Lung (tissue), 11 donors: ENCODE measurements at regions not wholly inside any gene's neighbourhood (a gene's known extent, or its start where the extent isn't known, plus 50 kb on each side); places are given as distances from the start of the nearest gene placed in this dataset.
A peak's percentile ranks its signal among the peaks of the same experiment; 100 is the strongest.

ENCODE experiments used
- ATAC-seq: fragments of 200-7000 bp; cut with Tn5 transposase; one replicate; pipeline ENCODE4 v1.9.1; 2020; ENCODE audit warnings: moderate number of reproducible peaks; ENCODE audit not compliant: insufficient read depth, low FRiP score
- DNase-seq, 3 donors: peaks; one replicate each; pipeline ENCODE4 v3.0.0-alpha.2; 2013 to 2017
- H3K27ac ChIP-seq, 2 donors: one replicate each; pipeline ENCODE4 v1.5.1; 2013; ENCODE audit warnings: mild to moderate bottlenecking in 2 of 2, moderate library complexity in 2 of 2, control low read depth in 1 of 2, inconsistent platforms in 1 of 2, low read depth in 1 of 2, low read length in 1 of 2
- H3K27me3 ChIP-seq, 3 donors: one replicate each; pipeline ENCODE4 v1.5.1; 2013; ENCODE audit warnings: low read length in 2 of 3; ENCODE audit not compliant: control insufficient read depth in 3 of 3, insufficient read depth in 3 of 3
- H3K36me3 ChIP-seq, 4 donors: one replicate each; pipeline ENCODE4 v1.5.1; 2013; ENCODE audit warnings: low read length in 4 of 4, mild to moderate bottlenecking in 1 of 4, moderate library complexity in 1 of 4; ENCODE audit not compliant: control insufficient read depth in 4 of 4, insufficient read depth in 4 of 4
- H3K4me1 ChIP-seq, 5 donors: one replicate each; pipeline ENCODE4 v1.5.1; 2013; ENCODE audit warnings: low read length in 5 of 5, mild to moderate bottlenecking in 2 of 5, moderate library complexity in 1 of 5; ENCODE audit not compliant: control insufficient read depth in 5 of 5, insufficient read depth in 5 of 5
- H3K4me3 ChIP-seq: one replicate; pipeline ENCODE4 v1.5.1; 2013; ENCODE audit warnings: mild to moderate bottlenecking, control low read depth, moderate library complexity
- H3K9ac ChIP-seq, 2 donors: one replicate each; pipeline ENCODE4 v1.5.1; 2013; ENCODE audit warnings: low read length in 2 of 2, control low read depth in 1 of 2; ENCODE audit not compliant: insufficient read depth in 1 of 2
- H3K9me3 ChIP-seq, 4 donors: one replicate each; pipeline ENCODE4 v1.5.1; 2013; ENCODE audit warnings: low read length in 3 of 4, mild to moderate bottlenecking in 1 of 4, moderate library complexity in 1 of 4; ENCODE audit not compliant: control insufficient read depth in 4 of 4, insufficient read depth in 3 of 4
- WGBS, 2 donors: extraction: QIAGEN DNeasy Blood & Tissue Kit; methylation state at CpG; one replicate each; pipeline ENCODE4 v1.1.7; 2013; 5-methylcytosine and 5-hydroxymethylcytosine counted together
- TF ChIP-seq, protein P1 (sequence below): IDR thresholded peaks from 2 replicates; pipeline ENCODE4 v1.5.1; 2012; ENCODE audit warnings: mild to moderate bottlenecking; ENCODE audit errors: control extremely low read depth, extremely low read depth
- donor health status: control.
- donor health status: control.
- donor health status: Bipolar disorder and iron deficiency.
- donor health status: healthy.
- donor health status: DM: yes; HTN: yes; CAD: no.

DNA sequence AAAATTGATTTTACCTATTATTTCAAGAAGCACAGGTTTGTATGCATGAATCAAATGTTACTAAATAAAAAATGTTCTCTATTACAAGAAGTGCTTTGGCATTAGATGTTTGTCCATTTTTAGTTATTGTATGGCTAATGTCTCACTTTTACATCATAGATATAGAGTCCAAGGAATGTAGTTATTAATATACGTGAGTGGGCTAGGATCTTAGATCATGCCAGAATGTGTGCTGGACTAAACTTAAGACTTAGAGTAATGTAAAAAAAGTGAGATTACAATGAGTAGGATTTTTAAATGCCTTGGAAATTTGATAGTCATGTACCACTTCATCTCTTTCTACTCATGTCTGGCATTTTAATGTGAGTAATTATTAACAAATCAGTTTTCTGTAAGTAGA is 196.6 kb downstream of the ARL4A start:
- H3K36me3 ChIP-seq, result no peaks in the 10 kb centered on the region
- TF ChIP-seq, protein P1, sequence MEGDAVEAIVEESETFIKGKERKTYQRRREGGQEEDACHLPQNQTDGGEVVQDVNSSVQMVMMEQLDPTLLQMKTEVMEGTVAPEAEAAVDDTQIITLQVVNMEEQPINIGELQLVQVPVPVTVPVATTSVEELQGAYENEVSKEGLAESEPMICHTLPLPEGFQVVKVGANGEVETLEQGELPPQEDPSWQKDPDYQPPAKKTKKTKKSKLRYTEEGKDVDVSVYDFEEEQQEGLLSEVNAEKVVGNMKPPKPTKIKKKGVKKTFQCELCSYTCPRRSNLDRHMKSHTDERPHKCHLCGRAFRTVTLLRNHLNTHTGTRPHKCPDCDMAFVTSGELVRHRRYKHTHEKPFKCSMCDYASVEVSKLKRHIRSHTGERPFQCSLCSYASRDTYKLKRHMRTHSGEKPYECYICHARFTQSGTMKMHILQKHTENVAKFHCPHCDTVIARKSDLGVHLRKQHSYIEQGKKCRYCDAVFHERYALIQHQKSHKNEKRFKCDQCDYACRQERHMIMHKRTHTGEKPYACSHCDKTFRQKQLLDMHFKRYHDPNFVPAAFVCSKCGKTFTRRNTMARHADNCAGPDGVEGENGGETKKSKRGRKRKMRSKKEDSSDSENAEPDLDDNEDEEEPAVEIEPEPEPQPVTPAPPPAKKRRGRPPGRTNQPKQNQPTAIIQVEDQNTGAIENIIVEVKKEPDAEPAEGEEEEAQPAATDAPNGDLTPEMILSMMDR, result no peak
- H3K4me3 ChIP-seq, result no peak overlapping the region
- 69 to 78% methylated on average over 1 of the region's 1 CpG for WGBS, 2 donors
- no peak overlapping the region for H3K27ac ChIP-seq
- DNase-seq (peak in 2 of 3 donors; percentile 6 to 12), ATAC-seq (no peak)
- H3K4me1 ChIP-seq, result peaks cover 0 to 4% (median 0%) of the 10 kb centered on the region in 5 donors
- H3K27me3 ChIP-seq, result no peaks in the 10 kb centered on the region
- no peak overlapping the region for H3K9ac ChIP-seq
- H3K9me3 ChIP-seq, result no peaks in the 10 kb centered on the region

DNA sequence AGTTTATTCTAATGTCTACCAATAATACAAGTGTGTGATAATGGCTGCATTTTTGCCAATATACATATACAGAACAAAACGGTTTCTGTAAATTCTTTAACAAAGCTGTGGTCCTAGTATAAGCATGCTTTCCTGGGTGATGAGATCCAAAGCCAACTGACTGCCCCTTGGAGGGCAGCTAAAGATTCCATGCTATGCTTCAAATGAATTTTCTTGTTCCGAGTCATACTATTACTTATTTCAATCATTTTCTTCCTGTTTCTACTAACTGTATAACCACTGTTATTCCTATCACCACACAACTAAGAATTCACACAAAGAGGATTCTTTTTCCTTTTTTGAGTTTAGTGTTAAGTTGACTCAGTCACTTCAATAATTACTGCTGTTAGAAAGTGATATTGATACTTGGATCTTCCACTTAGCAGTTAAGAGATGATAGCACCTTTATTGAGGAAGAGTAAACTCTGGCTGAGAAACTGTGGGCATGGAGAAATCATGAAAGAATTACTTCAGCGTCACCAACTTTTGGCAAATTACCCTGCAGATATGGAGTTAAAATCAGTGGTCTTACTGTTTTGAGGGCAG is 197.5 kb downstream of the ARL4A start:
- H3K9ac ChIP-seq, result no peak overlapping the region
- WGBS, 2 donors, result 52 to 84% methylated on average over 3 of the region's 3 CpGs
- TF ChIP-seq, protein P1, result no peak
- DNase-seq, result no peak
- H3K27me3 ChIP-seq, result no peaks in the 10 kb centered on the region
- no peak for ATAC-seq
- H3K36me3 ChIP-seq, result no peaks in the 10 kb centered on the region
- H3K4me1 ChIP-seq, result peaks cover 0 to 4% (median 0%) of the 10 kb centered on the region in 5 donors
- H3K9me3 ChIP-seq, result no peaks in the 10 kb centered on the region
- no peak overlapping the region for H3K4me3 ChIP-seq
- H3K27ac ChIP-seq, result no peak overlapping the region

DNA sequence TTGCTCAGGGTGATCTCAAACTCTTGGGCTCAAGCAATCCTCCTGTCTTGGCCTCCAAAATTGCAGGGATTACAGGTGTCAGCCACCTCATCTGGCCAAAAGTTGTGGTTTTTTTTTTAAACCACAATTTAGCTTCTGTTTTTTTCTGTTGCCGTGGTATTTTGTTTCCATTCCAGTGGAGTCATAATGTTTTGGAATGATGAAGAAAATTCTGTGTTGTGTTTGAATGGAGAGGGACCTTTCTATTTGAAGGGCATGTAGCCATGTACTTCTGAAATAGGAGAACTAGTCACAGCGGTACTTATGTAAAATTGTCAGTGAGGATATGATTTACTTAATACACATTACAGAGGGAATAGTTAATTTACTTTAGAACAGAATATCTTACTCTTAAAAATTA is 201.3 kb downstream of the ARL4A start:
- H3K36me3 ChIP-seq, result no peaks in the 10 kb centered on the region
- H3K4me1 ChIP-seq, result peaks cover 0 to 4% (median 0%) of the 10 kb centered on the region in 5 donors
- H3K27me3 ChIP-seq, result no peaks in the 10 kb centered on the region
- DNase-seq, result peak in 1 of 3 donors; percentile 9
- WGBS, 2 donors, result 60 to 73% methylated on average over 2 of the region's 2 CpGs
- H3K9ac ChIP-seq, result no peak overlapping the region
- H3K9me3 ChIP-seq, result no peaks in the 10 kb centered on the region
- H3K4me3 ChIP-seq, result no peak overlapping the region
- TF ChIP-seq, protein P1, result no peak
- H3K27ac ChIP-seq, result no peak overlapping the region
- ATAC-seq, result no peak

DNA sequence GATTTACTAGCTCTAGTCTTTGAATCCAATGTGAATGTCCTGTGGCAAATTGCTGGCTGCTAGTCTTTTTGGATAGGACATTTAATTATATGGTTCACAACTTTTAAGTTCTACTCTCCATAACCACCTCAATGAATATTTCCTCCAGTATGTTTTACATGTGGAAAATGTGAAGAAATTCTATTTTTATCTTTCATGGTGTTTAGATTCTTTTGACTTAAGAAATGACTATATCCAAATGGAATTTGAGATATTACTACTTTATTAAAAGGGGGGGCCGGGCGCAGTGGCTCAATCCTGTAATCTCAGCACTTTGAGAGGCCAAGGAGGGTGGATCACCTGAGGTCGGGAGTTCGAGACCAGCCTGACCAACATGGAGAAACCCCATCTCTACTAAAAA is 202.0 kb downstream of the ARL4A start:
- 78 to 95% methylated on average over 4 of the region's 4 CpGs for WGBS, 2 donors
- no peak for ATAC-seq
- DNase-seq, result no peak
- H3K36me3 ChIP-seq, result no peaks in the 10 kb centered on the region
- no peak overlapping the region for H3K9ac ChIP-seq
- H3K4me1 ChIP-seq, result peaks cover 0 to 4% (median 0%) of the 10 kb centered on the region in 5 donors
- H3K27ac ChIP-seq, result no peak overlapping the region
- H3K27me3 ChIP-seq, result no peaks in the 10 kb centered on the region
- H3K9me3 ChIP-seq, result no peaks in the 10 kb centered on the region
- H3K4me3 ChIP-seq, result no peak overlapping the region
- TF ChIP-seq, protein P1, result no peak
